ENCODE measurements at regions not wholly inside any gene's neighbourhood (a gene's known extent, or its start where the extent isn't known, plus 50 kb on each side); places are given as distances from the start of the nearest gene placed in this dataset.

DNA sequence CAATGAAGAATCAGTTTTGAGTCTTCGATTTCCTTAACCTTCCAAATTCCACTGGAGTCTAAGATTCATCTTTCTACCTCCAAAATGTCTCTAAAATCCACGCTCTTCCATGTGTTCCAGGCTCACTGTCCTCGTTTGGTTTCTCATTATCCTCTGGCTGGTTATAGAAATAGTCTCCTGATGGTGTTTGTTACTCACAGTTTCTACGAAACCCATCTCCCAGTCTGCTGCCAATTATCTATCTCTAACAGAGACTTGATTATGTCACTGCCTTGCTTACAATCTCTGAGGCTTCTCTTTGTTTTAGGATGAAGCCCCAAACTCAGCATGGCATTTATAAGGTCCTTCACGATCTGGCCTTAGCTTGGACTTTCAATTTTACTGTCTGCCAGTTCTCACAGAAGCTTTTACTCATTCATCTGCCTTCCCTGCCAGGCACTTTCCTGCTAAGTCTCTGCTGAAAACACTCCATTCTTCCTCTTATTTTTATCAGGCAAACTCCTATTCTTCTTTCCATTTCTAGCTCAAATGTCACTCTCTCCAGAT lies 339.6 kb upstream of the SGCD start:
- no peak for DNase-seq

DNA sequence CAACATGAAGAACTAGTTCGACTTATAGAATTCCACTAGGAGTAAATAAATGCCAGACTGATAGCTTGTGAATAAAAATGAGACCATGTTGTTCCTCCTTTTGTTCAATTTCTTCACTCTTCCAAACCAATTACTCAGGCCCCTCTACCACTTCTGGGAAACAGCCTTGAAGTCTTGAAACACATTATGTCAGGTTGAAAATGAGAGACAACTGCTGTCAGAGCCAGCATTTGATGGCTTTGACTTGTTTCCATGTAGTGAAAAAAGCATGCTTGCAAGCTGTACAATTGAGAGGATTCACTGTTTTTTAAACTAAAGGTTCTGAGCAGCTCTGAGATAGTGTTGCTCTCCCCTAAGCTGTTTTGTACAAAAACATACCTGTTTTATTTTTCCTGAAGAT lies 337.1 kb upstream of the SGCD start:
- DNase-seq, result no peak

GRCh38 chr5:155996123-155996522 lies 330.8 kb upstream of the SGCD start:
- no peak for DNase-seq

- DNase-seq, result no peak
Measured at GRCh38 chr5:155998257-155998656, 328.7 kb upstream of the SGCD start.

GRCh38 chr5:156000115-156000514 lies 326.8 kb upstream of the SGCD start:
- no peak for DNase-seq

- no peak for DNase-seq
Measured at GRCh38 chr5:156004754-156005153, 322.2 kb upstream of the SGCD start.

DNA sequence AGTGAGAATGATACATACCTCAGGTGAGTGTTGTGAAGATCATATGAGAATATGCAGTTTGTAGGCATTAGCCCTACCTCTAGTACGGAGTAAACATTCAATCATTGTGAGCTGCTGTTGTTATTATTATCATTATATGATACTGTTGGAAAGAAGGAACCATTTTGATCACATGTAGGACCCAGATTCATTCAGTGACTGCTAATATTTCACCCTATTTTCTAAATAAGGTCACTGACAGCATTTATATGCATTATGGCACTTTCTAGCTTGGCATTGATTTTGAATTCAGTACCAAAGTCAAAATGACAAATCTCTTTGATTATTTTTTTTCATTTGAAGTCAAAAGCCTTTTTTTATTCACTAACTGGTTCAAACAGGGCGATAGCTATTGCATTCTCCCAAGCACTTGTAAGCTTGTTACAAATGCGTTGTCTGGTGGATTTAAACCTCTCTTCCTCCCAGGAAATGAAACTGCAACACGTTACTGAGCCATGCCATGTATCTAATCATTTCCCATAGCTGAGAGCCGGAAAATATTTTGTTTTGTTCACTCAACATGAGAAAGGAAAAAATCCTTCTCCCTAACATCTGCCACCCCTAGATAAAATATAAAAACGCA lies 320.8 kb upstream of the SGCD start:
- DNase-seq, result no peak

- no peak for DNase-seq
Measured at GRCh38 chr5:156008844-156009243, 318.1 kb upstream of the SGCD start.

DNA sequence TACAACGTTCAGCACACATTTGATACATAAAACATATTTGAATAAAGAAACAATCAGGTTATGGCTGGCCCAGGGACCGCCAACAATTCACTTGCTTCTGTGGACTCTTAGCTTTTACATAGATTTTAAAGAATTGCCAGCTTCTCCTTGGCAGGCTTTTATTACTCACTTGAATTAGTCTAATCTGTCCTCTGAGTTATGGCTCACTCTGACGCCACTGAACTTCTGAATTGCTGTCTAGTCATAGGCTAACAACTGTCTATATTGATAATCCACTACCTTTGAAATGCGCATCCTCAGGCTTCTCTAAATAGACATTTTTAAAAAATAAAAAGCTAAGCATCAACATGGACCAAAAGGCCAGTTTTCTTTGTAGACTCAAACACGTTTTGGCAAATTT lies 317.4 kb upstream of the SGCD start:
- no peak for DNase-seq

- DNase-seq, result no peak
Measured at GRCh38 chr5:156015137-156015536, 311.8 kb upstream of the SGCD start.

- DNase-seq, result no peak
Measured at GRCh38 chr5:156019130-156019529, 307.8 kb upstream of the SGCD start.

- DNase-seq, result no peak
Measured at GRCh38 chr5:156019571-156020180, 307.3 kb upstream of the SGCD start.

DNA sequence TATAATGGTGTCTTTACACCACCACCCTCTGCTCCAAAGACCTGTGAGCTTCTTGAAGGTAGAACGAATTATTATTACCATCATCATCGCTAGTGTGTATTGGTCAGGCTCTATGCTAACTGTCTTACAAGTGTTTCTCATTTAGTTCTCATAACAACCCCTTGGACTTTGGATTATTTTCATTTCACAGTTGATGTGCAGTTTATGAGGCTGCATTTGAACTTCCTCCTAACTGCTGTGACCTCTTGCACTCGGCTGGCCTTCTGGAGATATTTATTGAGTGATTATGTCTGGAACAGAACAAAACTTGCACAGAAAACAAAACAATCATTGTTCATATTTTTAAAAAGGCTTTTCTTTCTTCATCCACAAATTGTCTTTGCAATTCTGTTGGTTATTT lies 306.3 kb upstream of the SGCD start:
- DNase-seq, result no peak

- DNase-seq, result no peak
Measured at GRCh38 chr5:156021866-156022265, 305.1 kb upstream of the SGCD start.

DNA sequence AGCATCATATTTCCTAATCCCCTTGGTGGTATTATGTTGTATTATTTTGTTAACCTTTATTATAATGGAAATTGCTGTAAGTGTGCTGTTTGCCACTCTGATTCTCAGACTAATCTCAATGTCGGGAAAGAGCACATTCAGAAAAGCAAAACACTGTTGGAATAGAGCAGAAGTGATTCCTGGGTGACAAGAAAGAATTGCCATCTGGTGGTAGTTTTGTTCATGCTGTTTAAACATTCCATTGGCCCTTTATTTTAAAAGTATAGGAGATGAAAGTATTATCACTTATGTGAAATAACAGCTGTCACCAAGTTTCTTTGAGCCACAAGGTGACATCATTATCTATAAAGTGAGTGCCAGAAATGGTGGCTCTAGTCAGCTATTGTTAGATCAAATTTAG lies 301.3 kb upstream of the SGCD start:
- no peak for DNase-seq

GRCh38 chr5:156031181-156031580 lies 295.8 kb upstream of the SGCD start:
- DNase-seq, result no peak

- no peak for DNase-seq
Measured at GRCh38 chr5:156036640-156037039, 290.3 kb upstream of the SGCD start.

DNA sequence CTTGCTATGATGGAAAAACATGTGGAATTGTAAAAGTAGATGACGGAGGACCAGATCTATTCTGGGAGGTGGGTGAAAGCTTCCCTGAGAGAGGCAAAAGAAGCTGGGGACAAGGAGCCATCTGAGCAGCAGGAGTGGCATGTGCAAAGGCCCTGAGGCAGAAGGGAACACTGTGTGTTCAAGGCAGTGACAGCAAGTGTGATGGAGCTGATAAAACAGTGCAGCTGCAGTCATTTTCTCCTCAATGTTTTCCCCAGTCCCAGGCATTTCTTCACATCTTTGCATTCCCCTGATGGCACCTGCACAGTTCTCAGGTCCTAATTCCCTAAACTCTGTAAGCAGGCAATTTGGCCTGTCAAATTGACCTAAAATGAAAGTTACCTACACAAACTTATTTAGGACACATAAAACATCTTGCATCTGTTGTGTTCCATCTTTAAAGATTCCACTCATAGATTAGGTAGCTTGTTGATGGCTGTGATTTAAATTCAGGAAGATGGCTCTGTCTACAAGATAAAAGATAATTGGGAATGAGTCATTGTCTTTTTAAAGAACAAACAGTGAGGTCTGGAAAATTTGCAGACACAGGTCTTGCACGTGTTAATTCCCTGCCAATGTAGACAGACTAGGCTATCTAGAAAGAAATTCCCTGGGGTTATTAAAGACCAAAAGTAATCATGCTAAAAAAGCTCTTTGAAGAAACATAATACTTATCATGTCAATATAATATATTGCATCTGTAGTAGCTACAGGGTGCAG lies 289.6 kb upstream of the SGCD start:
- no peak for DNase-seq

GRCh38 chr5:156042726-156043125 lies 284.2 kb upstream of the SGCD start:
- DNase-seq, result no peak

DNA sequence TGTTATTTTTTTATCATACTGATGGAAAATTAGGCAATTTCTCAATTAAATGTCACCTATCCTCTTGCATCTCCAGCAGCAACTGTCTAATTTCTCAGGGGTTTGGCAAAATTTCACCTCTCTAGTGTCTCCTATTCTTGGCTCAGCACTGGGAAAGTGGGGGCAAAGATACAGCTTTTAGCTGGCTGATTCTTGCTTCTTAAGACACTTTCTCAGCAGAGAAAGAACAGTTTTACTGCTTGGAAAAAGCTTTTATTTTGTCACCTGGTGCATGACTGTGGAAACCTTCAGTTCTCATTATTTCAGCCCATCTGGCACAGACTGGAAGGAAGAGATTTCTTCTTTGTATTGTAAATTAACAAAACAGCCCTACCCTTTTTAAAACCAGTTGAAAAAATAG lies 283.6 kb upstream of the SGCD start:
- no peak for DNase-seq

DNA sequence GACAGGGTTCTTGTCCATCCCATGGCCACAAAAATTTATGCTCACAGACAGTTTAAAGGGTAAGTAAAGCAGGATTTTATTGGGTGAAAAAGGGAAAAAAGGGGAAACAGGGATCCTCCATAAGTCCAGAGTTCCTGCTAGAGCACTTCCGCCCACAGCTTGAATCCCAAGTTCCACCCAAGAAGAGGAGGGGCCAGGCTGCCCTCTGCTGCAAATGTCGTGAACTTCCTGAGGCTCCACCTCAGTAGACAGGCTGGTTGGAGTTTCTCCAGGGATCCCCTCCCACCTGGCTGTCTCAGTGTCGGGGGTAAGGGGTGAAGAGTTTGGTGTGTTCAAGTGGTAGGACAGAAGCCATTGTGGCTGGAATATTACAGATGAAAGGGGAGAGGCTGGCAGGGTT lies 275.0 kb upstream of the SGCD start:
- no peak for DNase-seq

DNA sequence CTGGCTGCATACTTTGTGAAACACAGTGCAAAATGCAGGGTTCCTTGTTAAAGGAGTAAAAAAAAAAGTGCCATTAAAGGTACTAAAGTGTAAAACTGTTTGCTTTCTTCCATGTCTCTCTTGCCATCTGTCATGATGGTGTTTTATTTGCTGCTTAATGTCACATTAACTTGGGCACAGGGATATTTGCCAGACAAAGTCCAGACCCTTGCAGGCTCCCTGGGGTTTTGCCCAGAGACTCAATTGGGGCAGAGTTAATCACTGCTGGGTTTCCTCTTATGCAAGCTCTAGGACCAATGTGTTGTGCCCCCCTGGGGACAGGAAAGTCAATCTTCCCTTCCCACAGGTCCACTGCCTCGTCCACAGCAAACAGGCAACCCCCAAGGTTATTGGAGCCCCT lies 274.3 kb upstream of the SGCD start:
- no peak for DNase-seq

- no peak for DNase-seq
Measured at GRCh38 chr5:156053056-156053455, 273.9 kb upstream of the SGCD start.

- no peak for DNase-seq
Measured at GRCh38 chr5:156076912-156077311, 250.1 kb upstream of the SGCD start.

Measured in occipital lobe (tissue), 1 donor.